ENCODE measurements at regions not wholly inside any gene's neighbourhood (a gene's known extent, or its start where the extent isn't known, plus 50 kb on each side); places are given as distances from the start of the nearest gene placed in this dataset.
"Not testable (repeated sequence)": the region's sequence is repeated elsewhere in the genome, so short reads cannot be mapped to it uniquely, and the experiment has no call there.

- ATAC-seq (no peak), DNase-seq (no peak)
- Histone ChIP-seq H3K27me3 (no peaks in the 10 kb centered on the region), H3K4me3 (no peak overlapping the region), H3K36me3 (no peaks in the 10 kb centered on the region), H3K4me1 (no peaks in the 10 kb centered on the region), H3K27ac (no peak overlapping the region), H3K9me3 (no peaks in the 10 kb centered on the region)
- TF ChIP-seq CTCF (IDR thresholded peaks at IDR 0.05), result no peak
- intact Hi-C loops (cut with DNase I), result no loop called here
Observed at GRCh38 chr4:154120006-154120676, 331.3 kb upstream of the SFRP2 start.

GRCh38 chr4:154119317-154119716 lies 330.4 kb upstream of the SFRP2 start:
- Histone ChIP-seq H3K27ac (no peak overlapping the region), H3K4me1 (no peaks in the 10 kb centered on the region), H3K4me3 (no peak overlapping the region), H3K36me3 (no peaks in the 10 kb centered on the region), H3K27me3 (no peaks in the 10 kb centered on the region), H3K9me3 (no peaks in the 10 kb centered on the region)
- ATAC-seq (no peak), DNase-seq (no peak)
- TF ChIP-seq CTCF (IDR thresholded peaks at IDR 0.05), result no peak
- intact Hi-C loops (cut with DNase I), result no loop called here

- H3K36me3 ChIP-seq; ATAC-seq; H3K4me1 ChIP-seq; intact Hi-C loops (cut with DNase I); H3K27me3 ChIP-seq; DNase-seq; H3K27ac ChIP-seq; H3K9me3 ChIP-seq; H3K4me3 ChIP-seq: not testable (repeated sequence)
Observed at GRCh38 chr4:154117726-154118125, 328.8 kb upstream of the SFRP2 start.

- H3K27ac ChIP-seq, result no peak overlapping the region
- DNase-seq (no peak), ATAC-seq (no peak)
- H3K9me3 ChIP-seq, result no peaks in the 10 kb centered on the region
- no peaks in the 10 kb centered on the region for H3K36me3 ChIP-seq
- no peaks in the 10 kb centered on the region for H3K4me1 ChIP-seq
- intact Hi-C loops (cut with DNase I), result no loop called here
- H3K27me3 ChIP-seq, result no peaks in the 10 kb centered on the region
- no peak for TF ChIP-seq CTCF (IDR thresholded peaks at IDR 0.05)
- no peak overlapping the region for H3K4me3 ChIP-seq
Observed at GRCh38 chr4:154107337-154107736, 318.5 kb upstream of the SFRP2 start.

GRCh38 chr4:154088741-154089140 lies 299.9 kb upstream of the SFRP2 start:
- Histone ChIP-seq H3K27ac (no peak overlapping the region), H3K4me1 (no peaks in the 10 kb centered on the region), H3K9me3 (no peaks in the 10 kb centered on the region), H3K36me3 (no peaks in the 10 kb centered on the region), H3K4me3 (no peak overlapping the region), H3K27me3 (no peaks in the 10 kb centered on the region)
- TF ChIP-seq CTCF (IDR thresholded peaks at IDR 0.05), result no peak
- DNase-seq, result no peak
- ATAC-seq, result no peak
- intact Hi-C loops (cut with DNase I), result no loop called here

- Histone ChIP-seq H3K27me3 (no peaks in the 10 kb centered on the region), H3K4me3 (no peak overlapping the region), H3K4me1 (no peaks in the 10 kb centered on the region), H3K9me3 (no peaks in the 10 kb centered on the region), H3K36me3 (no peaks in the 10 kb centered on the region), H3K27ac (no peak overlapping the region)
- ATAC-seq (no peak), DNase-seq (no peak)
- no peak for TF ChIP-seq CTCF (IDR thresholded peaks at IDR 0.05)
- intact Hi-C loops (cut with DNase I), result no loop called here
Observed at GRCh38 chr4:154086247-154086646, 297.4 kb upstream of the SFRP2 start.

Data from upper lobe of right lung (tissue), 1 donor.